ENCODE measurements at regions not wholly inside any gene's neighbourhood (a gene's known extent, or its start where the extent isn't known, plus 50 kb on each side); places are given as distances from the start of the nearest gene placed in this dataset.

- no peak for TF ChIP-seq ZC3H4 (CRISPR knock-in tag; IDR thresholded peaks at IDR 0.05; ENCODE audit: borderline replicate concordance)
- TF ChIP-seq FOXO4 (CRISPR knock-in tag; conservative IDR thresholded peaks at IDR 0.05) = 0 out of 2 replicates have a peak, but pooled peaks have one; percentile 57
- TF ChIP-seq ZNF720 (CRISPR knock-in tag; IDR thresholded peaks at IDR 0.05) = no peak
- TF ChIP-seq POLR2AphosphoS5 (IDR thresholded peaks at IDR 0.05; ENCODE audit: low read depth, low read length) = no peak
- TF ChIP-seq HOMEZ (CRISPR knock-in tag; IDR thresholded peaks at IDR 0.05; ENCODE audit: low read depth) = no peak
- TF ChIP-seq BCL6 (CRISPR knock-in tag; IDR thresholded peaks at IDR 0.05) = peak; percentile 55; the same call in 1 of the 2 replicates
- peak; percentile 67; the same call in 1 of the 2 replicates for TF ChIP-seq RERE (CRISPR knock-in tag; IDR thresholded peaks at IDR 0.05; ENCODE audit: low read depth)
- peak; percentile 72; the same call in 1 of the 2 replicates for TF ChIP-seq ARID4A (CRISPR knock-in tag; IDR thresholded peaks at IDR 0.05; ENCODE audit: borderline replicate concordance)
- TF ChIP-seq ZSCAN25 (CRISPR knock-in tag; IDR thresholded peaks at IDR 0.05) = peak; percentile 83; the same call in 1 of the 2 replicates
- TF ChIP-seq ZNF598 (CRISPR knock-in tag; IDR thresholded peaks at IDR 0.05; ENCODE audit: borderline replicate concordance) = peak; percentile 55; the same call in 1 of the 2 replicates
Observed at GRCh38 chr16:85420501-85421337, 192.4 kb upstream of the GSE1 start (continued).
